CD14-positive monocyte (primary cell): ENCODE measurements at regions not wholly inside any gene's neighbourhood (a gene's known extent, or its start where the extent isn't known, plus 50 kb on each side); places are given as distances from the start of the nearest gene placed in this dataset.

ENCODE experiments used
- DNase-seq, 3 donors: peaks; one replicate each; pipeline ENCODE4 v3.0.0-alpha.2; 2011 to 2022
- H2AFZ ChIP-seq: 2 replicates; pipeline ENCODE4 v1.6.0; 2012; ENCODE audit warnings: mild to moderate bottlenecking, low read depth, low read length, inconsistent platforms; ENCODE audit not compliant: insufficient read depth, poor library complexity, severe bottlenecking
- H3K27ac ChIP-seq, 2 donors: 1 replicate in 1 of 2; 2 replicates in 1 of 2; pipeline ENCODE4 v1.5.1; 2012 to 2013; ENCODE audit warnings: low read length in 2 of 2, control low read depth in 1 of 2, inconsistent platforms in 1 of 2, low read depth in 1 of 2, mild to moderate bottlenecking in 1 of 2
- H3K27me3 ChIP-seq, 2 donors: one replicate each; pipeline versions ENCODE4 v1.6.0 to v1.6.1; 2011 to 2013; ENCODE audit warnings: low read length in 2 of 2; ENCODE audit not compliant: control insufficient read depth in 2 of 2, insufficient read depth in 2 of 2
- H3K36me3 ChIP-seq, 2 donors: replicated peaks in 1 of 2; 1 replicate in 1 of 2; 2 replicates in 1 of 2; pipeline versions ENCODE4 v1.5.1 to v1.6.1; 2012 to 2013; ENCODE audit warnings: low read length in 2 of 2, control low read depth in 1 of 2, inconsistent platforms in 1 of 2, mild to moderate bottlenecking in 1 of 2; ENCODE audit not compliant: insufficient read depth in 2 of 2, control insufficient read depth in 1 of 2
- H3K4me1 ChIP-seq, 2 donors: 1 replicate in 1 of 2; 2 replicates in 1 of 2; pipeline versions ENCODE4 v1.5.1 to v1.6.1; 2012 to 2013; ENCODE audit warnings: low read length in 2 of 2, control low read depth in 1 of 2, inconsistent platforms in 1 of 2, mild to moderate bottlenecking in 1 of 2, moderate library complexity in 1 of 2; ENCODE audit not compliant: insufficient read depth in 2 of 2, control insufficient read depth in 1 of 2
- H3K4me2 ChIP-seq: replicated peaks from 2 replicates; pipeline ENCODE3; 2012; ENCODE audit warnings: low read length, moderate library complexity, mild to moderate bottlenecking; ENCODE audit not compliant: poor library complexity, severe bottlenecking; ENCODE audit errors: extremely low read depth
- H3K4me3 ChIP-seq, 3 experiments: fragments of 200-600 bp in 1 of 3; sonication (generic) in 1 of 3; replicated peaks in 1 of 3; 1 replicate in 2 of 3; 2 replicates in 1 of 3; pipeline ENCODE4 v1.5.1; 2011 to 2013; ENCODE audit warnings: low read length in 3 of 3, mild to moderate bottlenecking in 3 of 3, control low read depth in 2 of 3, low read depth in 2 of 3, inconsistent platforms in 1 of 3, moderate library complexity in 1 of 3
- H3K79me2 ChIP-seq: 2 replicates; pipeline ENCODE4 v1.6.0; 2012; ENCODE audit warnings: mild to moderate bottlenecking, control low read depth, inconsistent platforms, low read length, moderate library complexity; ENCODE audit not compliant: insufficient read depth
- H3K9ac ChIP-seq: 2 replicates; pipeline ENCODE4 v1.6.0; 2017; ENCODE audit warnings: low read length, mild to moderate bottlenecking; ENCODE audit not compliant: insufficient read depth, poor library complexity, severe bottlenecking
- H3K9me3 ChIP-seq, 2 donors: replicated peaks in 1 of 2; 1 replicate in 1 of 2; 2 replicates in 1 of 2; pipeline versions ENCODE4 v1.5.1 to v1.6.1; 2012 to 2013; ENCODE audit warnings: low read length in 2 of 2, control low read depth in 1 of 2; ENCODE audit not compliant: control insufficient read depth in 1 of 2, insufficient read depth in 1 of 2
- H4K20me1 ChIP-seq: 2 replicates; pipeline ENCODE4 v1.6.0; 2012; ENCODE audit warnings: mild to moderate bottlenecking, low read length, control low read depth, moderate library complexity; ENCODE audit not compliant: insufficient read depth
- H3K27ac Mint-ChIP-seq, 7 donors: one replicate each; pipeline ENCODE4 v1.8.0; 2020; ENCODE audit warnings: mild to moderate bottlenecking in 7 of 7, mixed read lengths in 7 of 7, moderate library complexity in 6 of 7, inconsistent platforms in 2 of 7
- H3K27me3 Mint-ChIP-seq, 3 donors: one replicate each; pipeline ENCODE4 v1.8.0; 2021 to 2022; ENCODE audit warnings: low read depth in 3 of 3, mild to moderate bottlenecking in 3 of 3, mixed read lengths in 3 of 3, moderate library complexity in 3 of 3, inconsistent platforms in 1 of 3
- H3K36me3 Mint-ChIP-seq, 2 donors: one replicate each; pipeline ENCODE4 v1.8.0; 2020; ENCODE audit warnings: mixed read lengths in 2 of 2, inconsistent platforms in 1 of 2, mild to moderate bottlenecking in 1 of 2
- H3K4me1 Mint-ChIP-seq: one replicate; pipeline ENCODE4 v1.8.0; 2020; ENCODE audit warnings: mild to moderate bottlenecking, mixed read lengths
- H3K4me3 Mint-ChIP-seq, 2 donors: one replicate each; pipeline ENCODE4 v1.8.0; 2020; ENCODE audit warnings: mild to moderate bottlenecking in 2 of 2, mixed read lengths in 2 of 2, moderate library complexity in 1 of 2
- H3K9me3 Mint-ChIP-seq, 7 donors: one replicate each; pipeline ENCODE4 v1.8.0; 2020 to 2022; ENCODE audit warnings: mixed read lengths in 7 of 7, mild to moderate bottlenecking in 6 of 7, moderate library complexity in 6 of 7, inconsistent platforms in 2 of 7
- CTCF ChIP-seq: fragments of 200-600 bp; IDR thresholded peaks from one replicate; pipeline ENCODE4 v1.8.0; 2022; ENCODE audit warnings: antibody characterized with exemption, mild to moderate bottlenecking
- WGBS: methylation state at CpG from one replicate; pipeline ENCODE4 v1.1.5; 2013; ENCODE audit warnings: missing lambda C conversion rate; ENCODE audit not compliant: insufficient coverage; 5-methylcytosine and 5-hydroxymethylcytosine counted together
- intact Hi-C, 2 donors: fragments of 100-400 bp; cut with micrococcal nuclease; formaldehyde crosslinking; loops; one replicate each; pipeline versions ENCODE4 v1.15.0 to v1.15.1; 2023

GRCh38 chr6:139748353-139749146, 374.1 kb upstream of the CITED2 start:
- no peak overlapping the region for H3K4me2 ChIP-seq
- peak overlapping the region; percentile 21 for H2AFZ ChIP-seq
- H4K20me1 ChIP-seq = no peaks in the 10 kb centered on the region
- Mint-ChIP-seq H3K9me3 (peaks cover 0 to 3% (median 0%) of the 10 kb centered on the region in 7 donors), H3K36me3 (peaks cover 0 to 1% of the 10 kb centered on the region in 2 donors), H3K4me1 (peaks cover 7% of the 10 kb centered on the region), H3K4me3 (no peak overlapping the region), H3K27me3 (no peaks in the 10 kb centered on the region), H3K27ac (no peak overlapping the region)
- whole genome bisulfite sequencing = 13% methylated on average over 1 of the region's 5 CpGs
- intact Hi-C loops = no loop called here
- no peaks in the 10 kb centered on the region for H3K9me3 ChIP-seq
- no peaks in the 10 kb centered on the region for H3K36me3 ChIP-seq
- no peaks in the 10 kb centered on the region for H3K79me2 ChIP-seq
- no peak for DNase-seq
- no peaks in the 10 kb centered on the region for H3K27me3 ChIP-seq
- no peak for TF ChIP-seq CTCF
- H3K4me1 ChIP-seq = no peaks in the 10 kb centered on the region
- no peak overlapping the region for H3K27ac ChIP-seq
- no peak overlapping the region for H3K4me3 ChIP-seq
- no peak overlapping the region for H3K9ac ChIP-seq

- Histone ChIP-seq H3K4me1 (no peaks in the 10 kb centered on the region), H2AFZ (peak overlapping the region; percentile 33), H3K9me3 (no peaks in the 10 kb centered on the region), H3K9ac (no peak overlapping the region), H3K79me2 (no peaks in the 10 kb centered on the region), H3K27me3 (no peaks in the 10 kb centered on the region), H3K4me2 (no peak overlapping the region), H3K4me3 (no peak overlapping the region), H4K20me1 (no peaks in the 10 kb centered on the region), H3K36me3 (no peaks in the 10 kb centered on the region), H3K27ac (no peak overlapping the region)
- H3K9me3 Mint-ChIP-seq = peaks cover 0 to 3% (median 0%) of the 10 kb centered on the region in 7 donors
- no peaks in the 10 kb centered on the region for H3K27me3 Mint-ChIP-seq
- H3K27ac Mint-ChIP-seq = no peak overlapping the region
- intact Hi-C loops = no loop called here
- no peak for DNase-seq
- WGBS = 87% methylated on average over 5 of the region's 5 CpGs
- peaks cover 7% of the 10 kb centered on the region for H3K4me1 Mint-ChIP-seq
- peaks cover 0 to 1% of the 10 kb centered on the region in 2 donors for H3K36me3 Mint-ChIP-seq
- no peak for TF ChIP-seq CTCF
- no peak overlapping the region for H3K4me3 Mint-ChIP-seq
Observed at GRCh38 chr6:139747154-139747553, 372.7 kb upstream of the CITED2 start.
